ENCODE measurements at regions not wholly inside any gene's neighbourhood (a gene's known extent, or its start where the extent isn't known, plus 50 kb on each side); places are given as distances from the start of the nearest gene placed in this dataset.

DNA sequence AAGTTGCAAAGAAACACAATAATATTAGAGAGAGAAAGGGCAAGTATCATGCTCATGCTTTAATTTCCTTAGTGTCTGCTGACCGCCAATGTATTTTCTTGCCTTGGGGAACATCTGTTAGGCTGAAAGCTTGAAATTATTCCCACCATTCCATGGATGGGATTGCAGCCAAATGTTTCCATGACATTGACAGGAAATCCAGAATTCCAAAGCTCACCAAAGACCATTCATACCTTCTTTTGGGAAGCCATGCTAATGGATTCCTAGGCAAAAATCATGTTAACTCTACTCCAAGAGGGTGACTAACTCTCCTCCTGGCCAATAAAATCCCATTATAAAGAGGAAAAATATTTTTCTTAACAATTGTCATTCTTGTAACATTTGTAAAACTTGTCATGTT, 661.4 kb upstream of the FAT3 start:
- Histone ChIP-seq H3K4me3 (no peak overlapping the region), H3K27ac (no peak overlapping the region), H3K36me3 (no peaks in the 10 kb centered on the region), H3K9me3 (no peaks in the 10 kb centered on the region), H3K4me1 (ENCODE audit: insufficient read depth) (no peaks in the 10 kb centered on the region), H3K27me3 (no peaks in the 10 kb centered on the region)
- TF ChIP-seq POLR2A (IDR thresholded peaks at IDR 0.05) (no peak), CTCF (IDR thresholded peaks at IDR 0.05) (no peak), EP300 (IDR thresholded peaks at IDR 0.05) (no peak)
- no peak for DNase-seq
- WGBS, 3 donors, result 76 to 90% (median 84%) methylated on average over 1 of the region's 1 CpG
- intact Hi-C loops (cut with DNase I), result no loop called here

- WGBS, 3 donors, result 83 to 88% (median 86%) methylated on average over 2 of the region's 2 CpGs
- no peak for TF ChIP-seq EP300 (IDR thresholded peaks at IDR 0.05)
- TF ChIP-seq CTCF (IDR thresholded peaks at IDR 0.05), result no peak
- no peak for TF ChIP-seq POLR2A (IDR thresholded peaks at IDR 0.05)
- no peak overlapping the region for H3K4me3 ChIP-seq
- no peak overlapping the region for H3K27ac ChIP-seq
- no peaks in the 10 kb centered on the region for H3K27me3 ChIP-seq
- no peaks in the 10 kb centered on the region for H3K4me1 ChIP-seq (ENCODE audit: insufficient read depth)
- intact Hi-C loops (cut with DNase I), result no loop called here
- no peaks in the 10 kb centered on the region for H3K9me3 ChIP-seq
- no peaks in the 10 kb centered on the region for H3K36me3 ChIP-seq
- DNase-seq, result no peak
These were observed 664.2 kb upstream of the FAT3 start for GRCh38 chr11:91560434-91560833.

- intact Hi-C loops (cut with DNase I), result no loop called here
- Histone ChIP-seq H3K4me3 (no peak overlapping the region), H3K27me3 (no peaks in the 10 kb centered on the region), H3K9me3 (no peaks in the 10 kb centered on the region), H3K4me1 (ENCODE audit: insufficient read depth) (no peaks in the 10 kb centered on the region), H3K27ac (no peak overlapping the region), H3K36me3 (no peaks in the 10 kb centered on the region)
- DNase-seq, result no peak
- no peak for TF ChIP-seq EP300 (IDR thresholded peaks at IDR 0.05)
- TF ChIP-seq POLR2A (IDR thresholded peaks at IDR 0.05), result no peak
- no peak for TF ChIP-seq CTCF (IDR thresholded peaks at IDR 0.05)
These were observed 686.6 kb upstream of the FAT3 start for GRCh38 chr11:91538065-91538464.

DNA sequence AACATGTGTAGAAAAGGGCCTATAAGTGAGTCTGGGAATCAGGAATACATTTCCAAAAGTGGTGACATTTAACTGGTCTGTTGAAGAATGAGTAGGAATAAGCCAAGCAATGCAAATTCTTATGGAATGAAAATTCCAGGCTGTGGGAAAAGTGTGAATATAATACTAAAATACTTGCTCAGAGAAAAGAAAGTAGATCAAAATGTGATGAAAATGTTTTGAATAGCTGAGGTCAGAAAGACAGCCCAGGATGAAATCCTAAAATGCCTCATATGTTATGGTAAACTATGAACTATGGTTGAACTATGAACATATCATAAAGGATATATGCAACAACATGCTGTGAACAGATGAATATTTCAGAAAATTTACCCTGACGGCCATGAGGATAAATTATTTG, 688.3 kb upstream of the FAT3 start:
- 62 to 72% (median 63%) methylated on average over 1 of the region's 1 CpG for WGBS, 3 donors
- intact Hi-C loops (cut with DNase I), result no loop called here
- TF ChIP-seq CTCF (IDR thresholded peaks at IDR 0.05) (no peak), POLR2A (IDR thresholded peaks at IDR 0.05) (no peak), EP300 (IDR thresholded peaks at IDR 0.05) (no peak)

GRCh38 chr11:91528965-91529364, 695.7 kb upstream of the FAT3 start:
- H3K9me3 ChIP-seq, result no peaks in the 10 kb centered on the region
- intact Hi-C loops (cut with DNase I), result no loop called here
- WGBS, 3 donors, result 80 to 94% (median 88%) methylated on average over 1 of the region's 1 CpG

More for the DNA sequence above, 688.3 kb upstream of the FAT3 start:
- Histone ChIP-seq H3K4me1 (ENCODE audit: insufficient read depth) (no peaks in the 10 kb centered on the region), H3K36me3 (no peaks in the 10 kb centered on the region), H3K9me3 (no peaks in the 10 kb centered on the region), H3K4me3 (no peak overlapping the region), H3K27ac (no peak overlapping the region), H3K27me3 (no peaks in the 10 kb centered on the region)
- DNase-seq, result no peak

More at GRCh38 chr11:91528965-91529364, 695.7 kb upstream of the FAT3 start:
- Histone ChIP-seq H3K4me3 (no peak overlapping the region), H3K4me1 (ENCODE audit: insufficient read depth) (no peaks in the 10 kb centered on the region), H3K36me3 (no peaks in the 10 kb centered on the region), H3K27me3 (no peaks in the 10 kb centered on the region), H3K27ac (no peak overlapping the region)
- no peak for DNase-seq
- TF ChIP-seq POLR2A (IDR thresholded peaks at IDR 0.05) (no peak), EP300 (IDR thresholded peaks at IDR 0.05) (no peak), CTCF (IDR thresholded peaks at IDR 0.05) (no peak)

All from ovary (tissue), 7 donors.